Panc1 (cell line): ENCODE measurements at regions not wholly inside any gene's neighbourhood (a gene's known extent, or its start where the extent isn't known, plus 50 kb on each side); places are given as distances from the start of the nearest gene placed in this dataset.

Experiments used
- ATAC-seq: fragments of 200-7000 bp; cut with Tn5 transposase; 2 replicates; pipeline ENCODE4 v1.9.1; 2020; ENCODE audit warnings: mild to moderate bottlenecking, moderate library complexity
- BruUV-seq: library from RNA; stranded (reverse); fragments of 400-500 nt; replicated peaks from 2 replicates; lab custom pipeline; 2021; lab: Mats Ljungman, UMichigan
- CTCF ChIA-PET: fragments of 300-600 bp; sonication (Branson Sonifier 250); formaldehyde crosslinking; loops from one replicate; lab custom pipeline; 2022; ENCODE audit warnings: antibody characterized with exemption; lab: Charles Lee
- POLR2A ChIA-PET: fragments of 300-600 bp; sonication (Branson Sonifier 250); formaldehyde crosslinking; loops from one replicate; lab custom pipeline; 2022; ENCODE audit warnings: antibody characterized with exemption; lab: Charles Lee
- DNase-seq: peaks from one replicate; pipeline ENCODE4 v3.0.0-alpha.2; 2010; ENCODE audit warnings: low read depth, low spot score
- H3K27ac ChIP-seq: 2 replicates; pipeline ENCODE4 v1.5.1; 2011; ENCODE audit warnings: mild to moderate bottlenecking, low read length, inconsistent platforms
- H3K27me3 ChIP-seq: fragments of 200-500 bp; sonication (Bioruptor generic); 2 replicates; pipeline ENCODE4 v1.6.0; 2014; ENCODE audit warnings: low read length, inconsistent platforms; ENCODE audit not compliant: control insufficient read depth, insufficient read depth
- H3K36me3 ChIP-seq: fragments of 200-500 bp; sonication (Bioruptor generic); 2 replicates; pipeline ENCODE4 v1.5.1; 2014; ENCODE audit warnings: inconsistent platforms, mild to moderate bottlenecking, low read length, moderate library complexity; ENCODE audit not compliant: control insufficient read depth, insufficient read depth
- H3K4me1 ChIP-seq: 2 replicates; pipeline ENCODE4 v1.5.1; 2011; ENCODE audit warnings: inconsistent platforms, mild to moderate bottlenecking, low read length, moderate library complexity; ENCODE audit not compliant: control insufficient read depth, insufficient read depth
- H3K4me3 ChIP-seq, 2 experiments: 2 replicates each; pipeline ENCODE4 v1.5.1; 2011 to 2012; ENCODE audit warnings: low read depth in 2 of 2, low read length in 2 of 2, mild to moderate bottlenecking in 2 of 2, inconsistent platforms in 1 of 2, moderate library complexity in 1 of 2
- H3K9me3 ChIP-seq: fragments of 200-500 bp; sonication (Bioruptor generic); 2 replicates; pipeline ENCODE4 v1.5.1; 2014; ENCODE audit warnings: low read depth, mild to moderate bottlenecking, inconsistent platforms, low read length, moderate library complexity; ENCODE audit not compliant: control insufficient read depth, insufficient read depth
- CTCF ChIP-seq: fragments of 450-650 bp; IDR thresholded peaks from 2 replicates; pipeline ENCODE4 v1.5.1; 2017; ENCODE audit warnings: mild to moderate bottlenecking
- POLR2AphosphoS5 ChIP-seq: IDR thresholded peaks from 2 replicates; pipeline ENCODE4 v1.6.1; 2012; ENCODE audit warnings: mild to moderate bottlenecking, low read depth, low read length, moderate library complexity
- REST ChIP-seq, 2 experiments: IDR thresholded peaks; 2 replicates each; pipeline ENCODE4 v1.6.1; 2011 to 2012; ENCODE audit warnings: low read depth in 2 of 2, control low read depth in 1 of 2, low read length in 1 of 2, mild to moderate bottlenecking in 1 of 2, moderate library complexity in 1 of 2; ENCODE audit not compliant: insufficient read depth in 1 of 2
- SIN3A ChIP-seq: IDR thresholded peaks from 2 replicates; pipeline ENCODE4 v1.6.1; 2012; ENCODE audit warnings: low read depth, mild to moderate bottlenecking, low read length, moderate library complexity, borderline replicate concordance; ENCODE audit not compliant: insufficient read depth
- TCF7L2 ChIP-seq: IDR thresholded peaks from 2 replicates; pipeline ENCODE4 v1.6.1; 2011; ENCODE audit warnings: mild to moderate bottlenecking, low read depth, low read length, inconsistent platforms
- in situ Hi-C: cut with HindIII; loops from 2 replicates; pipeline ENCODE4 v1.10.0; 2016; ENCODE audit warnings: low sequenced_read_pairs, low pct_unique_long_range_greater_than_20kb
- intact Hi-C: fragments of 100-400 bp; cut with micrococcal nuclease; formaldehyde crosslinking; loops from one replicate; pipeline ENCODE4 v1.10.0; 2022; ENCODE audit not compliant: unreplicated experiment

- H3K27me3 ChIP-seq = no peaks in the 10 kb centered on the region
- in situ Hi-C loops = no loop called here
These were observed 711.8 kb downstream of the UQCRFS1 start for GRCh38 chr19:28500982-28501630.

GRCh38 chr19:28500296-28500695 lies 712.7 kb downstream of the UQCRFS1 start:
- Histone ChIP-seq H3K27me3 (no peaks in the 10 kb centered on the region), H3K9me3 (no peaks in the 10 kb centered on the region), H3K27ac (no peak overlapping the region), H3K36me3 (no peaks in the 10 kb centered on the region), H3K4me1 (no peaks in the 10 kb centered on the region), H3K4me3 (no peak overlapping the region)
- no peak for DNase-seq
- no peak for TF ChIP-seq TCF7L2
- ChIA-PET CTCF (no interaction called here), POLR2A (no interaction called here)
- intact Hi-C loops (no loop called here), in situ Hi-C loops (no loop called here)
- no peak for ATAC-seq
- no TSS peak for BruUV-seq

More at GRCh38 chr19:28500982-28501630, 711.8 kb downstream of the UQCRFS1 start:
- DNase-seq (no peak), ATAC-seq (no peak)
- Histone ChIP-seq H3K9me3 (no peaks in the 10 kb centered on the region), H3K4me1 (no peaks in the 10 kb centered on the region), H3K27ac (no peak overlapping the region), H3K36me3 (no peaks in the 10 kb centered on the region), H3K4me3 (no peak overlapping the region)
- TF ChIP-seq SIN3A = no peak
- no peak for TF ChIP-seq CTCF
- no peak for TF ChIP-seq POLR2AphosphoS5
- TF ChIP-seq REST (IDR thresholded peaks at IDR 0.05; ENCODE audit: insufficient read depth in 1 of 2, low read depth in 2 of 2, low read length in 1 of 2) = no peak
- TF ChIP-seq TCF7L2 = no peak
- intact Hi-C loops = no loop called here
- POLR2A ChIA-PET = no interaction called here
- BruUV-seq = no TSS peak
- CTCF ChIA-PET = no interaction called here

- intact Hi-C loops = no loop called here
- no peaks in the 10 kb centered on the region for H3K9me3 ChIP-seq
- no peak overlapping the region for H3K4me3 ChIP-seq
- ATAC-seq (no peak), DNase-seq (no peak)
- H3K27me3 ChIP-seq = no peaks in the 10 kb centered on the region
- in situ Hi-C loops = no loop called here
- no peak for TF ChIP-seq SIN3A
- TF ChIP-seq TCF7L2 = no peak
- TF ChIP-seq REST (IDR thresholded peaks at IDR 0.05; ENCODE audit: insufficient read depth in 1 of 2, low read depth in 2 of 2, low read length in 1 of 2) = no peak
- no peak for TF ChIP-seq CTCF
- no peak for TF ChIP-seq POLR2AphosphoS5
- ChIA-PET POLR2A (no interaction called here), CTCF (no interaction called here)
- no peaks in the 10 kb centered on the region for H3K36me3 ChIP-seq
- no peak overlapping the region for H3K27ac ChIP-seq
- no TSS peak for BruUV-seq
- H3K4me1 ChIP-seq = no peaks in the 10 kb centered on the region
These were observed 714.5 kb downstream of the UQCRFS1 start for GRCh38 chr19:28498404-28498976.
